WTC11 (cell line): ENCODE measurements at regions not wholly inside any gene's neighbourhood (a gene's known extent, or its start where the extent isn't known, plus 50 kb on each side); places are given as distances from the start of the nearest gene placed in this dataset.

ENCODE experiments used
- ATAC-seq: fragments of 200-7000 bp; cut with Tn5 transposase; 2 replicates; pipeline ENCODE4 v1.10.0; 2021; ENCODE audit warnings: mild to moderate bottlenecking, moderate library complexity
- CTCF ChIA-PET: fragments of 300-600 bp; sonication (Branson Sonifier 250); formaldehyde crosslinking; loops from one replicate; lab custom pipeline; 2021; ENCODE audit warnings: antibody characterized with exemption; lab: Charles Lee
- POLR2A ChIA-PET: fragments of 350-600 bp; sonication (Branson Sonifier 250); formaldehyde crosslinking; loops from one replicate; lab custom pipeline; 2021; ENCODE audit warnings: antibody characterized with exemption; lab: Charles Lee
- DNase-seq: peaks from one replicate; pipeline ENCODE4 v3.0.0; 2021; ENCODE audit warnings: low spot score
- H3K27ac Mint-ChIP-seq: 2 replicates; pipeline ENCODE4 v1.8.0; 2021; ENCODE audit warnings: mixed read lengths
- H3K27me3 Mint-ChIP-seq: 2 replicates; pipeline ENCODE4 v1.8.0; 2021; ENCODE audit warnings: low read depth, mild to moderate bottlenecking, moderate library complexity, mixed read lengths
- H3K36me3 Mint-ChIP-seq: 2 replicates; pipeline ENCODE4 v1.8.0; 2021; ENCODE audit warnings: mixed read lengths
- H3K4me1 Mint-ChIP-seq: 2 replicates; pipeline ENCODE4 v1.8.0; 2022; ENCODE audit warnings: mixed read lengths
- H3K4me3 Mint-ChIP-seq: 2 replicates; pipeline ENCODE4 v1.8.0; 2021; ENCODE audit warnings: mild to moderate bottlenecking, moderate library complexity, mixed read lengths
- H3K9me3 Mint-ChIP-seq: 2 replicates; pipeline ENCODE4 v1.8.0; 2021; ENCODE audit warnings: mixed read lengths
- ATF2 ChIP-seq: sonication (generic); formaldehyde crosslinking; IDR thresholded peaks from 2 replicates; pipeline ENCODE4 v1.8.1; 2022; ENCODE audit warnings: low read depth, missing genetic modification reagents, borderline replicate concordance
- GABPB1 ChIP-seq: sonication (generic); formaldehyde crosslinking; IDR thresholded peaks from 2 replicates; pipeline ENCODE4 v1.8.1; 2023; ENCODE audit warnings: mild to moderate bottlenecking, missing genetic modification reagents
- KAT7 ChIP-seq: sonication (generic); formaldehyde crosslinking; IDR thresholded peaks from 2 replicates; pipeline ENCODE4 v1.8.1; 2023; ENCODE audit warnings: missing genetic modification reagents, mild to moderate bottlenecking, borderline replicate concordance
- OVOL2 ChIP-seq: fragments of 250-450 bp; sonication (Bioruptor Pico); IDR thresholded peaks from 2 replicates; pipeline ENCODE4 v1.9.0; 2021; ENCODE audit warnings: mild to moderate bottlenecking, borderline replicate concordance
- TEAD4 ChIP-seq: sonication (generic); formaldehyde crosslinking; IDR thresholded peaks from 2 replicates; pipeline ENCODE4 v1.8.0; 2022; ENCODE audit warnings: mild to moderate bottlenecking, missing genetic modification reagents
- ZBTB43 ChIP-seq: sonication (generic); formaldehyde crosslinking; IDR thresholded peaks from 2 replicates; pipeline ENCODE4 v1.8.1; 2023; ENCODE audit warnings: mild to moderate bottlenecking, missing genetic modification reagents
- ZMAT4 ChIP-seq: fragments of 250-450 bp; sonication (Bioruptor Pico); IDR thresholded peaks from 2 replicates; pipeline ENCODE4 v1.9.0; 2021; ENCODE audit warnings: mild to moderate bottlenecking
- ZNF281 ChIP-seq: sonication (generic); formaldehyde crosslinking; IDR thresholded peaks from 2 replicates; pipeline ENCODE4 v1.8.0; 2023; ENCODE audit warnings: mild to moderate bottlenecking, missing genetic modification reagents
- ZNF423 ChIP-seq: fragments of 250-450 bp; sonication (Bioruptor Pico); IDR thresholded peaks from 2 replicates; pipeline ENCODE4 v2.1.2; 2022; ENCODE audit warnings: mild to moderate bottlenecking, moderate library complexity
- ZNF425 ChIP-seq: fragments of 250-450 bp; sonication (Bioruptor Pico); conservative IDR thresholded peaks from 2 replicates; pipeline ENCODE4 v1.9.0; 2021; ENCODE audit warnings: mild to moderate bottlenecking
- ZNF532 ChIP-seq: fragments of 250-450 bp; sonication (Bioruptor Pico); IDR thresholded peaks from 2 replicates; pipeline ENCODE4 v1.9.0; 2021; ENCODE audit warnings: mild to moderate bottlenecking, borderline replicate concordance
- TF ChIP-seq, protein P1 (sequence below): fragments of 250-450 bp; sonication (Bioruptor Pico); IDR thresholded peaks from 2 replicates; pipeline ENCODE4 v1.9.0; 2021; ENCODE audit warnings: mild to moderate bottlenecking

- DNase-seq (no peak), ATAC-seq (peak; percentile 44)
- Mint-ChIP-seq H3K4me3 (no peak overlapping the region), H3K9me3 (no peaks in the 10 kb centered on the region), H3K36me3 (no peaks in the 10 kb centered on the region), H3K4me1 (peaks cover 7% of the 10 kb centered on the region), H3K27me3 (no peaks in the 10 kb centered on the region), H3K27ac (no peak overlapping the region)
- TF ChIP-seq ZBTB43 (CRISPR knock-in tag): no peak
- no peak for TF ChIP-seq ZNF532 (CRISPR knock-in tag)
- no peak for TF ChIP-seq ATF2 (CRISPR knock-in tag)
- TF ChIP-seq GABPB1: no peak
- no peak for TF ChIP-seq ZNF281 (CRISPR knock-in tag)
- TF ChIP-seq ZMAT4 (CRISPR knock-in tag): no peak
- TF ChIP-seq TEAD4 (CRISPR knock-in tag): no peak
- no peak for TF ChIP-seq OVOL2
- TF ChIP-seq ZNF425: no peak
- no peak for TF ChIP-seq ZNF423 (CRISPR knock-in tag)
- TF ChIP-seq KAT7 (CRISPR knock-in tag): no peak
- TF ChIP-seq, protein P1, sequence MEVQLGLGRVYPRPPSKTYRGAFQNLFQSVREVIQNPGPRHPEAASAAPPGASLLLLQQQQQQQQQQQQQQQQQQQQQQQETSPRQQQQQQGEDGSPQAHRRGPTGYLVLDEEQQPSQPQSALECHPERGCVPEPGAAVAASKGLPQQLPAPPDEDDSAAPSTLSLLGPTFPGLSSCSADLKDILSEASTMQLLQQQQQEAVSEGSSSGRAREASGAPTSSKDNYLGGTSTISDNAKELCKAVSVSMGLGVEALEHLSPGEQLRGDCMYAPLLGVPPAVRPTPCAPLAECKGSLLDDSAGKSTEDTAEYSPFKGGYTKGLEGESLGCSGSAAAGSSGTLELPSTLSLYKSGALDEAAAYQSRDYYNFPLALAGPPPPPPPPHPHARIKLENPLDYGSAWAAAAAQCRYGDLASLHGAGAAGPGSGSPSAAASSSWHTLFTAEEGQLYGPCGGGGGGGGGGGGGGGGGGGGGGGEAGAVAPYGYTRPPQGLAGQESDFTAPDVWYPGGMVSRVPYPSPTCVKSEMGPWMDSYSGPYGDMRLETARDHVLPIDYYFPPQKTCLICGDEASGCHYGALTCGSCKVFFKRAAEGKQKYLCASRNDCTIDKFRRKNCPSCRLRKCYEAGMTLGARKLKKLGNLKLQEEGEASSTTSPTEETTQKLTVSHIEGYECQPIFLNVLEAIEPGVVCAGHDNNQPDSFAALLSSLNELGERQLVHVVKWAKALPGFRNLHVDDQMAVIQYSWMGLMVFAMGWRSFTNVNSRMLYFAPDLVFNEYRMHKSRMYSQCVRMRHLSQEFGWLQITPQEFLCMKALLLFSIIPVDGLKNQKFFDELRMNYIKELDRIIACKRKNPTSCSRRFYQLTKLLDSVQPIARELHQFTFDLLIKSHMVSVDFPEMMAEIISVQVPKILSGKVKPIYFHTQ (CRISPR knock-in tag): no peak
- POLR2A ChIA-PET: no interaction called here
- CTCF ChIA-PET: no interaction called here
Measured at GRCh38 chr3:107992976-107993684, 97.7 kb downstream of the CD47 start.
